ENCODE measurements at regions not wholly inside any gene's neighbourhood (a gene's known extent, or its start where the extent isn't known, plus 50 kb on each side); places are given as distances from the start of the nearest gene placed in this dataset.

DNA sequence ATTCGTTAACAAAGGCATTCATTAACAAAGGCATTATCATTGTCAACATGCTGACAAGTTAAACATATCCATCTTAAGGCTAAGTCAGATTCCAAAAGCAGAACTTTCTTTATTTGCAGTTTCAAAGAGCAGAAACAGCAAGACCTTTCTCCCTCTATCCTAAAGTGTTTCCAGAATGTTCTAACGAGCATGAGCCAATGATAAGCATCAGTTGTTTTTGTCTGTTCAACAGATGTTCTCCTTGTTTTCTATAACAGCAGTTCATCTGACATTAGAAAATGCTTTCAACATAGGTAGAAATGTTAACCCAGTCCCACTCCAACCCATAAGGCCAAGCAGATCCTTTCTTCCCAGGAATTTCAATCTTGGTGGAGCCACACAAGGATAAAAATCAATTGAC lies 77.6 kb upstream of the POMGNT2 start:
- H2AFZ ChIP-seq (ENCODE audit: low read depth, low read length) = no peak overlapping the region
- H3K18ac ChIP-seq (ENCODE audit: low read depth in 1 of 2, low read length in 2 of 2) = peak overlapping the region in 1 of 2 experiments; percentile 4
- H2BK12ac ChIP-seq (ENCODE audit: low read length in 2 of 2) = no peak overlapping the region
- no peak overlapping the region for H3K23ac ChIP-seq (ENCODE audit: low read length in 2 of 2)
- no peak overlapping the region for H4K8ac ChIP-seq (ENCODE audit: low read length)
- no peak overlapping the region for H2BK5ac ChIP-seq (ENCODE audit: low read depth, low read length, poor library complexity, severe bottlenecking)
- no peak overlapping the region for H3K4ac ChIP-seq (ENCODE audit: low read depth in 1 of 2, low read length in 2 of 2)
- no peak overlapping the region for H2BK15ac ChIP-seq (ENCODE audit: low read depth, poor library complexity, severe bottlenecking)
- no peak for DNase-seq
- no peaks in the 10 kb centered on the region for H3K36me3 ChIP-seq (ENCODE audit: control insufficient read depth in 1 of 2, insufficient read depth in 2 of 2, low read depth in 1 of 2, low read length in 2 of 2)
- no peak overlapping the region for H3K4me2 ChIP-seq (ENCODE audit: low read length, poor library complexity, severe bottlenecking)
- no peak overlapping the region for H3K27ac ChIP-seq (ENCODE audit: low read length, poor library complexity, severe bottlenecking)
- H3K9me3 ChIP-seq (ENCODE audit: control insufficient read depth, low read length) = no peaks in the 10 kb centered on the region
- H2AK5ac ChIP-seq (ENCODE audit: low read length, severe bottlenecking) = no peak overlapping the region
- no peak overlapping the region for H3K9ac ChIP-seq (ENCODE audit: low read length)
- H3K14ac ChIP-seq (ENCODE audit: low read length in 2 of 2) = no peak overlapping the region
- H4K91ac ChIP-seq (ENCODE audit: low read length) = no peak overlapping the region
- H3K27me3 ChIP-seq (ENCODE audit: control insufficient read depth in 1 of 2, insufficient read depth in 1 of 2, low read length in 2 of 2) = peaks cover 0 to 14% of the 10 kb centered on the region in 2 experiments
- no peak overlapping the region for H2BK120ac ChIP-seq (ENCODE audit: low read depth, low read length)
- WGBS = 56% methylated on average over 1 of the region's 2 CpGs
- H3K4me3 ChIP-seq (ENCODE audit: insufficient read depth in 1 of 2, low read depth in 1 of 2, low read length in 2 of 2) = no peak overlapping the region
- H3K79me1 ChIP-seq (replicated peaks; ENCODE audit: low read length, poor library complexity, severe bottlenecking) = no peaks in the 10 kb centered on the region
- peaks cover 7% of the 10 kb centered on the region for H3K4me1 ChIP-seq (ENCODE audit: control insufficient read depth, insufficient read depth, low read depth, low read length)

- Histone ChIP-seq H2BK120ac (ENCODE audit: low read depth, low read length) (peak overlapping the region; percentile 24), H2AFZ (ENCODE audit: low read depth, low read length) (no peak overlapping the region), H3K4me3 (ENCODE audit: insufficient read depth in 1 of 2, low read depth in 1 of 2, low read length in 2 of 2) (no peak overlapping the region), H2BK15ac (ENCODE audit: low read depth, poor library complexity, severe bottlenecking) (no peak overlapping the region), H3K79me1 (replicated peaks; ENCODE audit: low read length, poor library complexity, severe bottlenecking) (no peaks in the 10 kb centered on the region), H2BK12ac (ENCODE audit: low read length in 2 of 2) (peak overlapping the region; percentile 33 to 34), H3K4me2 (ENCODE audit: low read length, poor library complexity, severe bottlenecking) (no peak overlapping the region), H3K27ac (ENCODE audit: low read length, poor library complexity, severe bottlenecking) (no peak overlapping the region), H3K4ac (ENCODE audit: low read depth in 1 of 2, low read length in 2 of 2) (peak overlapping the region in 1 of 2 experiments; percentile 77), H3K9ac (ENCODE audit: low read length) (no peak overlapping the region), H3K18ac (ENCODE audit: low read depth in 1 of 2, low read length in 2 of 2) (peak overlapping the region; percentile 37 to 61), H4K91ac (ENCODE audit: low read length) (peak overlapping the region; percentile 5), H2BK5ac (ENCODE audit: low read depth, low read length, poor library complexity, severe bottlenecking) (no peak overlapping the region), H3K23ac (ENCODE audit: low read length in 2 of 2) (no peak overlapping the region), H3K27me3 (ENCODE audit: control insufficient read depth in 1 of 2, insufficient read depth in 1 of 2, low read length in 2 of 2) (peaks cover 0 to 5% of the 10 kb centered on the region in 2 experiments), H2AK5ac (ENCODE audit: low read length, severe bottlenecking) (no peak overlapping the region), H3K14ac (ENCODE audit: low read length in 2 of 2) (no peak overlapping the region), H4K8ac (ENCODE audit: low read length) (no peak overlapping the region), H3K4me1 (ENCODE audit: control insufficient read depth, insufficient read depth, low read depth, low read length) (peaks cover 15% of the 10 kb centered on the region), H3K36me3 (ENCODE audit: control insufficient read depth in 1 of 2, insufficient read depth in 2 of 2, low read depth in 1 of 2, low read length in 2 of 2) (no peaks in the 10 kb centered on the region), H3K9me3 (ENCODE audit: control insufficient read depth, low read length) (no peaks in the 10 kb centered on the region)
- 93% methylated on average over 12 of the region's 13 CpGs for WGBS
- no peak for DNase-seq
Measured at GRCh38 chr3:43181202-43181821, 75.4 kb upstream of the POMGNT2 start.

GRCh38 chr3:43180694-43181093 lies 74.8 kb upstream of the POMGNT2 start:
- H3K27ac ChIP-seq (ENCODE audit: low read length, poor library complexity, severe bottlenecking) = no peak overlapping the region
- H2BK15ac ChIP-seq (ENCODE audit: low read depth, poor library complexity, severe bottlenecking) = no peak overlapping the region
- peak overlapping the region; percentile 57 to 88 for H2BK12ac ChIP-seq (ENCODE audit: low read length in 2 of 2)
- peak overlapping the region; percentile 76 to 77 for H3K4ac ChIP-seq (ENCODE audit: low read depth in 1 of 2, low read length in 2 of 2)
- H2BK120ac ChIP-seq (ENCODE audit: low read depth, low read length) = peak overlapping the region; percentile 51
- peaks cover 15% of the 10 kb centered on the region for H3K4me1 ChIP-seq (ENCODE audit: control insufficient read depth, insufficient read depth, low read depth, low read length)
- DNase-seq = no peak
- no peak overlapping the region for H2BK5ac ChIP-seq (ENCODE audit: low read depth, low read length, poor library complexity, severe bottlenecking)
- no peaks in the 10 kb centered on the region for H3K36me3 ChIP-seq (ENCODE audit: control insufficient read depth in 1 of 2, insufficient read depth in 2 of 2, low read depth in 1 of 2, low read length in 2 of 2)
- no peaks in the 10 kb centered on the region for H3K9me3 ChIP-seq (ENCODE audit: control insufficient read depth, low read length)
- H3K27me3 ChIP-seq (ENCODE audit: control insufficient read depth in 1 of 2, insufficient read depth in 1 of 2, low read length in 2 of 2) = peaks cover 0 to 8% of the 10 kb centered on the region in 2 experiments
- 93% methylated on average over 5 of the region's 6 CpGs for WGBS
- no peak overlapping the region for H2AFZ ChIP-seq (ENCODE audit: low read depth, low read length)
- H4K8ac ChIP-seq (ENCODE audit: low read length) = peak overlapping the region; percentile 66
- no peak overlapping the region for H3K14ac ChIP-seq (ENCODE audit: low read length in 2 of 2)
- no peak overlapping the region for H3K9ac ChIP-seq (ENCODE audit: low read length)
- H2AK5ac ChIP-seq (ENCODE audit: low read length, severe bottlenecking) = no peak overlapping the region
- H3K4me2 ChIP-seq (ENCODE audit: low read length, poor library complexity, severe bottlenecking) = no peak overlapping the region
- H3K4me3 ChIP-seq (ENCODE audit: insufficient read depth in 1 of 2, low read depth in 1 of 2, low read length in 2 of 2) = no peak overlapping the region
- H4K91ac ChIP-seq (ENCODE audit: low read length) = peak overlapping the region; percentile 36
- no peak overlapping the region for H3K23ac ChIP-seq (ENCODE audit: low read length in 2 of 2)
- peak overlapping the region; percentile 69 to 73 for H3K18ac ChIP-seq (ENCODE audit: low read depth in 1 of 2, low read length in 2 of 2)
- no peaks in the 10 kb centered on the region for H3K79me1 ChIP-seq (replicated peaks; ENCODE audit: low read length, poor library complexity, severe bottlenecking)

DNA sequence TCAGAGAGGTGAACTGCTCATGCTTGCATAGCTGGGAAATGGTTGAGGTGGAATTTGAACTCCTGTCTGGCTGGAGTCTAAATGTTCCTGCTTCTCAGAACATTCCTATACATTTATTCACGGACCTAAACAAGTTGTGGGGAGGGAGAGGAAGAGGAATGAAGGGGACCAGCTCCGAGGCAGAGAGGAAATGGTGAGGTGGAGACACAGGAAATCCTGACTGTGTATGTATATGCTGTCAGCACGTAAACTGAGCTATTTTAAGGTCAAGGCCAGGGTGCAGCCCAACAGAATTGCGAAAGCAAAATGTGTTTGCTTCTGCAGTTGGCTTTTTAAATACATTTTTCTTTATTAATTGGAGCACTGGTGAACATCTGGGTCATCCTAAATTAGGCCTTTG lies 74.1 kb upstream of the POMGNT2 start:
- Histone ChIP-seq H3K4me1 (ENCODE audit: control insufficient read depth, insufficient read depth, low read depth, low read length) (peaks cover 15% of the 10 kb centered on the region), H4K91ac (ENCODE audit: low read length) (no peak overlapping the region), H3K23ac (ENCODE audit: low read length in 2 of 2) (no peak overlapping the region), H3K79me1 (replicated peaks; ENCODE audit: low read length, poor library complexity, severe bottlenecking) (no peaks in the 10 kb centered on the region), H3K36me3 (ENCODE audit: control insufficient read depth in 1 of 2, insufficient read depth in 2 of 2, low read depth in 1 of 2, low read length in 2 of 2) (no peaks in the 10 kb centered on the region), H3K27ac (ENCODE audit: low read length, poor library complexity, severe bottlenecking) (no peak overlapping the region), H2BK12ac (ENCODE audit: low read length in 2 of 2) (peak overlapping the region in 1 of 2 experiments; percentile 29), H2AK5ac (ENCODE audit: low read length, severe bottlenecking) (no peak overlapping the region), H3K27me3 (ENCODE audit: control insufficient read depth in 1 of 2, insufficient read depth in 1 of 2, low read length in 2 of 2) (peaks cover 0 to 9% of the 10 kb centered on the region in 2 experiments), H2AFZ (ENCODE audit: low read depth, low read length) (no peak overlapping the region), H2BK5ac (ENCODE audit: low read depth, low read length, poor library complexity, severe bottlenecking) (no peak overlapping the region), H3K14ac (ENCODE audit: low read length in 2 of 2) (no peak overlapping the region), H2BK15ac (ENCODE audit: low read depth, poor library complexity, severe bottlenecking) (no peak overlapping the region), H3K4me3 (ENCODE audit: insufficient read depth in 1 of 2, low read depth in 1 of 2, low read length in 2 of 2) (no peak overlapping the region), H3K4me2 (ENCODE audit: low read length, poor library complexity, severe bottlenecking) (no peak overlapping the region), H3K4ac (ENCODE audit: low read depth in 1 of 2, low read length in 2 of 2) (no peak overlapping the region), H3K9me3 (ENCODE audit: control insufficient read depth, low read length) (no peaks in the 10 kb centered on the region), H3K18ac (ENCODE audit: low read depth in 1 of 2, low read length in 2 of 2) (peak overlapping the region in 1 of 2 experiments; percentile 1), H4K8ac (ENCODE audit: low read length) (no peak overlapping the region), H3K9ac (ENCODE audit: low read length) (no peak overlapping the region), H2BK120ac (ENCODE audit: low read depth, low read length) (no peak overlapping the region)
- DNase-seq = peak; percentile 91
- WGBS = 0% methylated on average over 4 of the region's 4 CpGs
